SK-N-SH (cell line): ENCODE measurements at regions not wholly inside any gene's neighbourhood (a gene's known extent, or its start where the extent isn't known, plus 50 kb on each side); places are given as distances from the start of the nearest gene placed in this dataset.

Experiments used
- CTCF ChIA-PET: fragments of 300-600, 350-600 bp; formaldehyde crosslinking; extraction: SDS; loops from one replicate; lab custom pipeline; 2021; lab: Yijun Ruan, JAX
- POLR2A ChIA-PET: fragments of 350-600 bp; sonication (Branson Sonifier 250); formaldehyde crosslinking; extraction: SDS; loops from one replicate; lab custom pipeline; 2020; ENCODE audit warnings: antibody characterized with exemption, inconsistent platforms; lab: Yijun Ruan, JAX
- DNase-seq: peaks from one replicate; pipeline ENCODE4 v3.0.0; 2012
- H2AFZ ChIP-seq: fragments of 200-600 bp; sonication (generic); 2 replicates; pipeline ENCODE4 v1.8.1; 2016; ENCODE audit warnings: antibody characterized with exemption, mild to moderate bottlenecking, low read depth
- H3F3A ChIP-seq: fragments of 200-600 bp; sonication (generic); replicated peaks from 2 replicates; pipeline ENCODE3; 2016; ENCODE audit warnings: antibody characterized with exemption, mild to moderate bottlenecking; ENCODE audit not compliant: insufficient read depth
- H3K27ac ChIP-seq, 2 experiments: fragments of 200-500 bp in 1 of 2; fragments of 200-600 bp in 1 of 2; sonication (Bioruptor generic) in 1 of 2; sonication (generic), shearing (Covaris generic) in 1 of 2; 2 replicates each; pipeline versions ENCODE4 v1.5.1 to v1.6.1; 2014 to 2016; ENCODE audit warnings: low read depth in 2 of 2, inconsistent platforms in 1 of 2, low read length in 1 of 2, mild to moderate bottlenecking in 1 of 2, mixed read lengths in 1 of 2
- H3K27me3 ChIP-seq: fragments of 200-600 bp; sonication (generic), shearing (Covaris generic); 2 replicates; pipeline ENCODE4 v1.6.1; 2016; ENCODE audit warnings: mixed run types; ENCODE audit not compliant: insufficient read depth
- H3K36me3 ChIP-seq, 2 experiments: fragments of 200-500 bp in 1 of 2; fragments of 200-600 bp in 1 of 2; sonication (Bioruptor generic) in 1 of 2; sonication (generic) in 1 of 2; replicated peaks in 1 of 2; 2 replicates each; pipeline versions ENCODE3 to v1.5.1; 2014 to 2016; ENCODE audit warnings: low read length in 1 of 2, mild to moderate bottlenecking in 1 of 2; ENCODE audit not compliant: insufficient read depth in 2 of 2, control insufficient read depth in 1 of 2
- H3K4me1 ChIP-seq, 2 experiments: fragments of 200-500 bp in 1 of 2; fragments of 200-600 bp in 1 of 2; sonication (Bioruptor generic) in 1 of 2; sonication (generic), shearing (Covaris generic) in 1 of 2; 2 replicates each; pipeline versions ENCODE4 v1.5.1 to v1.6.1; 2014 to 2016; ENCODE audit warnings: low read depth in 1 of 2, low read length in 1 of 2, mixed run types in 1 of 2; ENCODE audit not compliant: insufficient read depth in 2 of 2, control insufficient read depth in 1 of 2
- H3K4me2 ChIP-seq: fragments of 200-600 bp; sonication (generic), shearing (Covaris generic); 2 replicates; pipeline ENCODE4 v1.6.1; 2017; ENCODE audit warnings: mixed run types
- H3K4me3 ChIP-seq, 2 experiments: fragments of 200-500 bp in 1 of 2; fragments of 200-600 bp in 1 of 2; sonication (Bioruptor generic) in 1 of 2; sonication (generic), shearing (Covaris generic) in 1 of 2; 2 replicates each; pipeline versions ENCODE4 v1.5.1 to v1.8.1; 2014 to 2016; ENCODE audit warnings: low read depth in 2 of 2, inconsistent platforms in 1 of 2, low read length in 1 of 2, mild to moderate bottlenecking in 1 of 2, mixed read lengths in 1 of 2, moderate library complexity in 1 of 2
- H3K79me2 ChIP-seq: fragments of 200-600 bp; sonication (generic); 2 replicates; pipeline ENCODE4 v1.8.1; 2017; ENCODE audit warnings: mild to moderate bottlenecking; ENCODE audit not compliant: insufficient read depth
- H3K9ac ChIP-seq: fragments of 200-600 bp; sonication (generic); 2 replicates; pipeline ENCODE4 v1.6.1; 2017; ENCODE audit warnings: mixed run types
- H3K9me2 ChIP-seq: fragments of 200-600 bp; sonication (generic); 2 replicates; pipeline ENCODE4 v1.6.1; 2017; ENCODE audit warnings: mixed run types
- H3K9me3 ChIP-seq: fragments of 200-600 bp; sonication (generic); 2 replicates; pipeline ENCODE4 v1.6.1; 2017; ENCODE audit warnings: mixed run types, mild to moderate bottlenecking, moderate library complexity
- H4K20me1 ChIP-seq: fragments of 200-600 bp; sonication (generic); 2 replicates; pipeline ENCODE4 v1.6.1; 2017; ENCODE audit warnings: mild to moderate bottlenecking, mixed run types; ENCODE audit not compliant: insufficient read depth
- CHD2 ChIP-seq: fragments of 150-350 bp; IDR thresholded peaks from 2 replicates; pipeline ENCODE4 v1.6.1; 2018; ENCODE audit warnings: low read length; ENCODE audit not compliant: partially characterized antibody
- CTCF ChIP-seq: fragments of 200-600 bp; sonication (generic); IDR thresholded peaks from 2 replicates; pipeline ENCODE4 v1.6.1; 2017; ENCODE audit warnings: antibody characterized with exemption, mild to moderate bottlenecking, moderate library complexity
- ELF1 ChIP-seq: IDR thresholded peaks from 2 replicates; pipeline ENCODE4 v1.4.0; 2012
- EP300 ChIP-seq, 2 experiments: IDR thresholded peaks; 2 replicates each; pipeline versions ENCODE4 v1.4.0 to v1.6.1; 2012; ENCODE audit warnings: borderline replicate concordance in 1 of 2, low read depth in 1 of 2, low read length in 1 of 2
- EZH2phosphoT487 ChIP-seq: fragments of 200-600 bp; sonication (generic); IDR thresholded peaks from 2 replicates; pipeline ENCODE4 v1.6.1; 2017; ENCODE audit warnings: low read depth, mixed run types, mild to moderate bottlenecking, antibody characterized with exemption, moderate library complexity, borderline replicate concordance
- FOSL2 ChIP-seq: IDR thresholded peaks from 2 replicates; pipeline ENCODE4 v1.4.0; 2012; ENCODE audit warnings: low read depth, mild to moderate bottlenecking, moderate library complexity, borderline replicate concordance
- FOXM1 ChIP-seq: IDR thresholded peaks from 2 replicates; pipeline ENCODE4 v1.4.0; 2012; ENCODE audit warnings: low read depth, mild to moderate bottlenecking
- GABPA ChIP-seq: IDR thresholded peaks from 2 replicates; pipeline ENCODE4 v1.4.0; 2012; ENCODE audit warnings: low read depth, mild to moderate bottlenecking
- GATA2 ChIP-seq: sonication (generic); formaldehyde crosslinking; IDR thresholded peaks from 2 replicates; pipeline ENCODE4 v1.5.0; 2020; ENCODE audit warnings: mild to moderate bottlenecking, missing genetic modification reagents
- JUND ChIP-seq: IDR thresholded peaks from 2 replicates; pipeline ENCODE4 v1.4.0; 2012
- MAX ChIP-seq: IDR thresholded peaks from 2 replicates; pipeline ENCODE4 v1.4.0; 2012; ENCODE audit warnings: low read depth
- MEF2A ChIP-seq: IDR thresholded peaks from 2 replicates; pipeline ENCODE4 v1.4.0; 2012; ENCODE audit warnings: low read depth, borderline replicate concordance
- MXI1 ChIP-seq: IDR thresholded peaks from 2 replicates; pipeline ENCODE4 v1.6.1; 2012; ENCODE audit warnings: mild to moderate bottlenecking, low read depth, low read length, improper control_type of control experiment
- POLR2AphosphoS5 ChIP-seq: IDR thresholded peaks from 2 replicates; pipeline ENCODE4 v1.6.1; 2012; ENCODE audit warnings: low read depth, low read length
- RAD21 ChIP-seq: IDR thresholded peaks from 2 replicates; pipeline ENCODE4 v1.6.1; 2012; ENCODE audit warnings: mild to moderate bottlenecking, low read length
- REST ChIP-seq: IDR thresholded peaks from 2 replicates; pipeline ENCODE4 v1.6.1; 2012; ENCODE audit warnings: mild to moderate bottlenecking, low read depth, low read length, moderate library complexity
- RXRA ChIP-seq: IDR thresholded peaks from 2 replicates; pipeline ENCODE4 v1.4.0; 2012; ENCODE audit warnings: low read depth, mild to moderate bottlenecking, borderline replicate concordance
- SIN3A ChIP-seq: IDR thresholded peaks from 2 replicates; pipeline ENCODE4 v1.6.1; 2012; ENCODE audit warnings: low read depth, mild to moderate bottlenecking, low read length, moderate library complexity, borderline replicate concordance
- SMC3 ChIP-seq: IDR thresholded peaks from 2 replicates; pipeline ENCODE4 v1.6.1; 2012; ENCODE audit warnings: low read depth, low read length, improper control_type of control experiment
- TEAD4 ChIP-seq: IDR thresholded peaks from 2 replicates; pipeline ENCODE4 v1.4.0; 2012; ENCODE audit warnings: mild to moderate bottlenecking, borderline replicate concordance; ENCODE audit not compliant: insufficient read depth
- WGBS: methylation state at CpG from one replicate; pipeline ENCODE4 v1.1.6; 2017; ENCODE audit warnings: low lambda C conversion rate; 5-methylcytosine and 5-hydroxymethylcytosine counted together

- Histone ChIP-seq H3K4me3 (no peak overlapping the region), H3K9me3 (no peaks in the 10 kb centered on the region), H3K9ac (no peak overlapping the region), H3F3A (no peaks in the 10 kb centered on the region), H3K4me1 (no peaks in the 10 kb centered on the region), H3K4me2 (no peak overlapping the region), H3K27me3 (no peaks in the 10 kb centered on the region), H4K20me1 (no peaks in the 10 kb centered on the region), H3K36me3 (no peaks in the 10 kb centered on the region), H3K79me2 (no peaks in the 10 kb centered on the region), H2AFZ (no peak overlapping the region), H3K9me2 (no peaks in the 10 kb centered on the region), H3K27ac (no peak overlapping the region)
- TF ChIP-seq GATA2 (CRISPR knock-in tag), result no peak
- TF ChIP-seq CHD2, result no peak
- no peak for TF ChIP-seq REST
- TF ChIP-seq TEAD4, result no peak
- no peak for TF ChIP-seq RXRA
- no peak for TF ChIP-seq RAD21
- no peak for TF ChIP-seq MAX
- TF ChIP-seq SMC3, result no peak
- no peak for TF ChIP-seq ELF1
- no peak for TF ChIP-seq MEF2A
- TF ChIP-seq POLR2AphosphoS5, result no peak
- no peak for TF ChIP-seq SIN3A
- no peak for TF ChIP-seq MXI1
- no peak for TF ChIP-seq FOXM1
- TF ChIP-seq EZH2phosphoT487, result no peak
- no peak for TF ChIP-seq EP300 (IDR thresholded peaks at IDR 0.05; ENCODE audit: borderline replicate concordance in 1 of 2, low read depth in 1 of 2, low read length in 1 of 2)
- TF ChIP-seq CTCF, result no peak
- TF ChIP-seq GABPA, result no peak
- no peak for TF ChIP-seq FOSL2
- TF ChIP-seq JUND, result no peak
- WGBS, result 5% methylated on average over 5 of the region's 5 CpGs
- ChIA-PET POLR2A (no interaction called here), CTCF (no interaction called here)
- no peak for DNase-seq
These were observed 210.1 kb upstream of the NRIP1 start for GRCh38 chr21:15274701-15275485.
